ENCODE measurements at regions not wholly inside any gene's neighbourhood (a gene's known extent, or its start where the extent isn't known, plus 50 kb on each side); places are given as distances from the start of the nearest gene placed in this dataset.

DNA sequence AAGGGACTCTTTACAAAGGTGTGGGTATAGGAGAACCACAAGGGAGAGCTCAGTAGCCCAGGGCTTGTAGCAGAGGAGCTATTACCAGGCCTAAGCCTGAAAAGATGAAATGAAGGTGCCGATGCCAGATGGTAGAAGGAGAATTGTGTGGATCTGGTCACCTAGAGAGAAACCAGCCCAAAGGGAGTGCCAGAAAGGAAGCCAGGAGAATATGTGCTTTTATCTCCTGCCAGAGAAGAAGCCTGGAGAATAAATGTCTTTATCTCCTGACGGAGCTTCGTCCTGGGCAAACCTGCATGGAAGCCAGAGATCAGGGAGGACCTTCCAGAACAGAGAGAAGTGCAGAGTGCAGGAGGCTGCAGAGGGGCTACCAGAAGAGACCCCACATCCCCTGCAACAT lies 142.6 kb downstream of the MED10 start:
- FAIRE-seq, result no peak

DNA sequence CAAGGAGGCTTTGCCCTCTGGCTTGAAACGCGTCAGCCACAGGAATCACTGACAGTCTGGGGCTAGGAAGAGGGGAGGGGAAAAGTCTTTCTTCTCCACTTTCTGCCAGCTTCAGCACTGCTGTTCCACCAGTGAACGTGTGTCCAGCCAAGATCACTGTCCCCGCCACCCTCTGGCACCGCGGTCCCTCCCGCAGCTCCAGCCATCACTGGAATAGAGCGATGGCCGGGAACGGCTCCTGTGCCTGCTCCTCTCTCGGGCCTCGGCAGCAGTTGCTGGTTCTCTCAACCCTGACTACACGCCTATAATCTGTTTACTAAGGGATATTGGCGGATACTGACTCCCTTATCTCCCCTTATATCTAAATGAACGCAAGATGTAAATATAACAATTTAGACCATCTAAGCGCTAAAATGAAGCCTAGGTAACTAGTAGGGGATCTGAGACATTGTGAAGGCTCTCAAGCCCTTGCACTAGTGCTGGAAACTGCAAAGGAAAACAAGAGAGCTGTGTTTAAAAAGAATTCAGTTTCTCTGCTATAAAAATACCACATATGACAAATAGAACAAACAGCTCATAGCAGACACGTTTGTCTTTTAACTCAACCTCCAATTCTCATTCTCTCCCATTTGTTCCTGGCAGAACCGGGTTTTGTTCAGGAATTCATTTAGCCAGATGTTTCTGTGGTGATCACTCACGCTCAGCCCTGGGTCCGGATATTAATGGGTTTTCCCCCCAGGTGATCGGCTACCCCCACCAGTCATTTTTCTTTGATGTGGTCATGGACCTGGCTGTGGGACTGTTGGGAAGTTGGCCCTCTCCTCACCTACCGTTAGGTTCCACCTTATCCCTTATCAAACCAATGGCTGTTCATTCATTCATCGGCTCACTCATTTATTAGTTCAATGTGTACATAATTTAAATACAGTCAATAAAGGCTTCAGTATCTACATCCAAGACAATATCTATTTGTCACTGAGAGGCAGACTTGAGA lies 149.8 kb downstream of the MED10 start:
- no peak for FAIRE-seq

DNA sequence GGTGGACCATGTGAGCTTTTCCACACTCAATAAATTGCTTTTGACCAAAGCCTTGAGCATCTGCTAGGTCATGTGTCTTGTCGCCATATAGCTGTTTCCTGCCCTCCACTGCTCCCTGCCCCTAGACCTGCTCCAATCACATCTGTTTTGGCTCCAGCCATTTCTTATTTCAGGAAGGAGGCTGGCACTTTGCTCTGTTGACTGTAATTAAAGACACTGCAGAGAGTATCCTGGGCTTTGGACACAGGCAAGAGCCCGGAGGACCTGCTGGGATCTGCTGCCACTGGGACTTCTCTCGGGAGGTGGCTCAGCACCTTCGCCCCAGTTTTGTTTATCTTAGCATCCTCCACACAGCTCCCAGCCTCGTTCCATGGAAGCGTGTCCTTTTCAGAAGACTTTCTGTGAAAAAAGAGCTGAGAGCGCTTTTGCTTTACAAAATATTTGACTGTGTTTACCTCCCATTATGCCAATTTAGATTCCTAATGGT lies 153.2 kb downstream of the MED10 start:
- no peak for FAIRE-seq

DNA sequence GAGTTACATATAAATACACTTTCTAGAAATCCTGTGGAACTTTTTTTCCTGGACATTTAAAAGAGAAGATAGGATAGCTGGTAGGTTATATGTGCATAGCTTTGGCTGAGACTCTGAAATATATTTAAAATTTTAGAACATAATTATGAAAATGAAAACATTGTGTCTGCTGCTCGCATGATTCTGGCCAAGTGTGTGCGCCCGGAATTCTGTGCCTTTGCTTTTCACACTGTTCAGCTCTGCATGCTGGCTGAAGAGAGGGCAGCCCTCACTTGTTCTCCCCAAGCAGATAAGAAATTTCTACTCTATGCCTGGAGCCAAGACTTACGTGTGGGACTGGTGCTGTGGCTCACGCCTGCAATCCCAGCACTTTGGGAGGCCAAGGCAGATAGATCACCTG lies 153.9 kb downstream of the MED10 start:
- no peak for FAIRE-seq

DNA sequence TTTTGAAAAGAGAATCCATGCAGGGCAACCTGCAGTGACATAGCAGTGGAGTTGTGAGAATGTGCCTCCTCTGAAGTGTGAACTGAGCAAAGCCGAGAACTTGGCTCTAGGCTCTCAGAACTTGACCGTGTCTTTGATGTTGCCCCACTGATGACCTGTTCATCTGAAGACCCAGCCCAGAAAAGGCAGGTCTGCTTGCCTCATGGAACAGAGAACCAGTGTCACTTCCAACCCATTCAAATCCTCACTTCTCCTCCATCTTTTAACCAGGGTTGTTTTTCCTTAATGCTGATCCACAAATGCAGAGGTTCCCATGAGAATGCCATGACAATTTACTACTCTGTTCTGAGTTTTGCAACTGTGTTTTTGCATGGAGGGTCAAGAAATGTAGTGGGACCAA lies 155.4 kb downstream of the MED10 start:
- no peak for FAIRE-seq

DNA sequence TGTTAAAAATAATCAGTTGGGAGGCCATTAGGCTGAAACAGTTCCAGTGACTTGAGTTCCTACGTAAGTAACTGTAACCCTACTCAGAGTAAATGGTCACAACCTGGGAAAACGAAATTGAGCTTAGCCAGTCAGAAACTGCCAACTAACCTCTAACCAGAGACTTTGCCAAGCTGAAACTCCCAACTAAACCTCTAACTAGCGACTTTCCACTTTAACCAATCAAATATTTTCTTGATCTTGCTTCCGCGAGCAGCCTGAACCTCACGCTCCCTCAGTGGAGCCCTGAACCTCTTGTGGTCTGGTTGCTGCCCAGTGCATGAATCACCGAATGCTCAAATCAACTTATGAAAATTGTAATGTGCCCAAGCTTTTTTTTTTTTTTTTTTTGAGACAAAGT lies 156.2 kb downstream of the MED10 start:
- no peak for FAIRE-seq

DNA sequence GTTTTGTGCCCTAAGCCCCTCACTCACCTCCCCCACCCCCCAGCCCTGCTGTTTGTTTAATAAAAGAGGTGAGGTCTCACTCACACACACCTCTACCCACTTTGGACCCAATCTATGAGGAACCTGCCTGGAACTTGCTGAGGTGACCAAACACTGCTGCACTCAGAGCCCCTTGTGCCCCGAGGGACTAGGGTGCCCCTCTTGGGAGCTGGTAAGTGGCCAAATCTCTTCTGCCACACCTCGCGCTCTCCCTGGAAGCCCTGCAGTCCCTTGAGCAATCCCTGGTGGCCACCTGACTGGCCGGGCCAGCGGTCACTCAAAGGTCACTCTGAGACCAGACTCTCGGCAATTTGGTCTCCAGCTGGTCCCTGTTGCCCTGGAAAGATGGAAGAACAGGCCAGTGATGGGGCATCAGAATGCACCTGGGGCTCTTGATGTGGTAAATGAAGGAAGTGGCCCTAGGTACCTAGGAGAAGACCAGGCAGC lies 157.2 kb downstream of the MED10 start:
- no peak for FAIRE-seq

DNA sequence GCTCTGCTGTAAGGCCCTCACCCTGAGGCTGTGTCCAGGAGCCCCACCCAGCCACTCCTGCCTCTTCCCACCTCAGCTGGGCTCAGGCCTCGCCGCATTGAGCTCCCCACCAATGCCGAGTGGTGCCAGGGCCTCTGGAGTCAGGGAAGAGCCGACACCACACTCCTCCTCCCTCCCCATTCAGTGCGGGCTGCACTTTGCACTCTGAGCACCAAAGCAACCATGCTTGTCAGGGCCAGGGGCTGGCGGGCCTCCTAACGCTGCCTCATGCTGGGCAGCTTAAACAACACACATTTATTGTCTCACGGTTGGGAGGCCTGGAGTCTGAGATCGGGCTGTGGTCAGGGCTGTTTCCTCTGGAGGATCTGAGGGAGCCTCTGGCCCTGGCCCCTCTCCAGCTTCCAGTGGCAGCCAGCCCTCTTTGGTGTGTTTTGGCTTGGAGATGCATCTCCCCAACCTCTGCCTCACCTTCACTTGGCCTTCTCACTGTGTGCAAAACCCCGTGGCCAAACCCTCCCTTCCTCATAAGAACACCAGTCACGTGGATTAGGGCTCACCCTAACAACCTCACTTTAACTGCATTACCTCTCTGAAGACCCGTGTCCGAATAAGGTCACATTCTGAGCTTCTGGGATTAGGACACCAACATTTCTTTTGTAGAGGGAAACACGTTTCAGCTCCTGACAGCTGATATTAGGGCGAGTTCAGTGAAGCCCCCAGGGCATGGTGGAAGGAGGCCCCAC lies 157.8 kb downstream of the MED10 start:
- no peak for FAIRE-seq

DNA sequence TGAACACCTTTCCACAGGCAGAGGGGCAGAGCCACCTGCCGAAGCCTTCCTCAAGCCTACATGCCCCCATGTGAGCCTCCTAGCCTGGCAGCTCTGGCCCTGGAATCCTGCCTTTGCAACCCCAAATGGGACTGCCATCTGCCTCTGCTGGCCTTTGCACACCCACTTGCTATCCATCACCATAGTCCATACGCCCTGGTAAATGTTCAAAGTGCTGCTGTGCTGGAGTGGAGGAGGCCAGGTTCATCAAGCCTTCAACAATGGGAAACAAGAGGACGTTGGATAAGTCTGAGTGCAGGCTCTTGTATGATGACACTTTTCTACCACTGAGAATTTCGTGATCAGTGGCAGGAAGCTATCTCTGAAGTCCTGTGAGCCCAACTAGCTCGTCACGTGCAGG lies 159.8 kb downstream of the MED10 start:
- FAIRE-seq, result no peak

DNA sequence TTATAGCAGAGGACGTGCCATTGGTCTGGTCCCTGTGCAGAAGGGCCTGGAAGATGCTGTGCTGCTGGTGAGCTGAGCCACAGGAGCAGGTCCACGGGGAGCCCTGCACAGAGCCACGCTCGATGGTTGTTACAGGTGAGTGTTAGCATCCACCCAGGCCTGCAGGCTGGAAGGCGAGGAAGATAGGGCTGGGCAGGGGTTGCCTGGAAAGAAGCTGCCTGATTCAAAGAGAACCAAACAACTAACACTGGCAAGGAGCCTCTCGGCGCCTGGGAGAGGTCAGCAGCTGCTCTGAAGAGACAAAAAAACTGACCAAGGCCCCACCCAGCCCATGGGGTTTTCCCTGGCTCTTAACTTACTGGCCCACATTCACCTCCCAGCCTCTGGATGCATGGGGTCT lies 160.2 kb downstream of the MED10 start:
- no peak for FAIRE-seq

DNA sequence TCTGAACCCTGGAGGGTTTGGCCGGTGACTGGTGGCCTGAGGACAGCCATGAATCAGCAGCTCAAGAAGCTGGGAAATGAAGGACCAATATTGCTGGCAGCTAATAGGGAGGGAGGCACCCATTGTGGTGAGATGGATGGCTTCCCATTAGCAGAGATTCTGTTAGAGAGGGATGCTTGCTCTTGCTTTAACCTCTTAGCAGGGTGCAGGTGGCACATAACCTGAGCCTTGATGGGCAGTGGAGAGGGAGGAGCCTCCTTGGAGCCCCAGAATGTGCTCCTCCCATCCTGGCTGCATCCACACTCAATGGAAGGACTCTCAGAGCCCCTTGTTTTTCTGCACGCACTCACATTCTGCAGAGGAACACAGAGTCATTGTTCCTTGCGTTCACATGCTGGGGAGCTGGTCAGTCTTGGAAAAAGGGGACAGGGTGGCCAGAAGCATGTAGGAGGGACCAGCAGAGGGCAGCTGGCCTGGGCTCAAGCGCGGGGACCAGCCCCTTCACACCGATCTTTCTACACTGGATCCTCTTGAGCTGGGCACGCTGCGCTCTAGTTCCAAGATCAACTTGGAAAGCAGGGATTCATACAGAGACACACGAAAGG lies 161.8 kb downstream of the MED10 start:
- no peak for FAIRE-seq

DNA sequence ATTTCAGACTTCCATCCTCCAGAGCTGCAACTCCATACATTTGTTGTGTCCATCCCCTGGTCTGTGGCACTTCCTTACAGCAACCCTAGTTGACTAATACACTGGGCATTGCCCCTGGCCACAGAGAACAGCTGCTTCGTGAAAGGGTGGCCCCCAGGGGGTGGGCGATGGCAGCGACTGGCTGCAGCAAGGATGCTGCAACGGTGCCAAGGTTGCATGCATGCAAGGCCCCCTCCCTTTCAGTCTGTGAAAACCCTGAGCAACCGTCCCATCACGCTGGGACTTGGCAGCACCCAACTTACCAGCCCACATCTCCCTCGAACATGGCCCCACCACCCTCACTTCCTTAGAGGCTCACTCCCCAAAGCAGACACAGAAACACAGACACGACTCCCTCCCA lies 162.5 kb downstream of the MED10 start:
- FAIRE-seq, result no peak

DNA sequence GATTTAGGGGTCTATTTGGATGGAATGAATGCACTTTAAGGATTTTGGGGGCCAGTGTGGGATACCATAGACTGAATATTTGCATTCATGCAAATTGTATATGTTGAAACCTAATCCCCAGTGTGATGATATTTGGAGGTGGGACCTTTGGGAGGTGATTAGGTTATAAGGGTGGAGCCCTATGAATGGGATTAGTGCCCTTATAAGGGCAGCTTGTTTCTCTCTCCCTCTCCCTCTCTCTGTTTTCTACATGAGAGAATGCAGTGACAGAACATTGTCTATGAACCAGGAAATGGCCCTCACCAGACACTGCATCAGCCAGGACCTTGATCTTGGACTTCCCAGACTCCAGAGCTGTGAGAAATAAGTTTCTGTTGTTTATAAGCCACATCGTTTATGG lies 166.1 kb downstream of the MED10 start:
- FAIRE-seq, result no peak

DNA sequence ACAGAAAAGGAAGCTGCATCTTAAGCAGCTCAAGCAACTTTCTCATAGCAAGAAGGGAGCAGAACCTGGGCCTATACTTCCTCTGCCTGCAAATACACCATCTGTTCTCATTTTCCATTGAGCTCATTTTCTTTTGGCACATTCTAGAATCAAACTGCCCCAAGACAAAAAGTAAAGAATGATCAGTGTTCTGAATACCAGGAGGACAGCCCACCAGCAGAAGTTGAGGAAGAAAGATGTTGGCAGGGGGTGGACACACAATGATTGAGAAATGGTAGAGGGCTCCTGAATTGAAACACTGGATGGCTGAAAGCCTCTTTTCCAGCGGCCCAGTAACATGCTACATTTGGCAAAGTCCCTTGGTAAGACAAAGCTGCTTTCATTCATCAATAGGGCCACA lies 171.8 kb downstream of the MED10 start:
- FAIRE-seq, result no peak

DNA sequence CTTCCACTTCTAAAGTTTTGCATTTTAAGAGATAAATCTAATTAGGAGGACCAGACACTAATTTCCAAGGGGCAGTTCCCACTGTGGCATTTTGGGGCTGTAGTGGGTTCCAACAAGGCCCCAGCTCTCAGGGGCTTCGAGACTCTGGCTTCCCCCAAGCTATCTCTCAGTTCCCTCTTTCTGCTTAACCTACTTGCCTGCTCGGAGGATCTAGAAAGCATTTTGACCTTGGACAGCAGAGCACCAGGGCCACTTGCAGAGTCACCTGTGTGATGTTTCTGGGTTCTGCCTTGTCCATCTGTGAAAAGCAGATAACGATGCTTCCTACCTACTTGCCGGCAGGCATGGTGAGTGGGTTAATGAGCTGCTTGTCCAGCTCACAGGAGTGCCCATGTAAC lies 175.4 kb downstream of the MED10 start:
- FAIRE-seq, result no peak

DNA sequence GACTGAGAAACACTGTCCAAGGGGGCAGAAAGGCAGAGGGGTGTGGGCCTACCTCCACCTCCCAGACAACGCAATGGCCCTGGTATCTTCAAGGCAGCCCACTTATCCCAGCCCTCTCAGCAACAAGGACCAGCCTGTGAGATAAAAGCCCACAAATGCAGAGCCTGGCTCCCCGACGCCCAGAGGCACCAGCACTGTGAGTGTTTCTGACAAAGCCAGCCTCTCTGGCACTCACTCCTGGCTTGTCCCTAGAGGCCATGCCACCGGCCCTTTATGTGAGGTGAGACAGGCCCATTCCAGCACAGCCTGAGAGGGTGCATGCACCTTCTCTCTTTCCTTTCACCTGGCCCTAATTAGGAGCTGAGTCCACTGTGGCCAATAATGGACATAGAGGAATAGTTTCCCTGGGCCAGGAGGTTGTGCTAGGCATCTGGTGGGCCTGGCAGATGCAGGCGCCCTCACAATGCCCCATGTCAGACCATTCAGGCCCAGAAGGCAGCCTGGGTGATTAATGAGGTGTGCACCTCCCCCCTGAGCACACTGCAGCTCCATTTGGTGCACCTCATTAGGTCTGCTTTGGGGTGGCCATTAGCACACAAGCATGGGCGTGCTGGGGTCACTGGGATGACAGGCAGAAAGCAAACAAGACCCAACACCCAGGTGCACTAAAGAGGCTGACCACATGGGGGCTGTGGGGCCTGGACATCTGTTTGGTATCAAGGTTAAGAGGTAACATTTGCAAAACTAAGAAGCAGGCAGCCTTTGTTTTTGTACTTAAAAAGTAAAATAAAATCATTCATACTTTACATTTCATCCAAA lies 176.0 kb downstream of the MED10 start:
- FAIRE-seq, result no peak

DNA sequence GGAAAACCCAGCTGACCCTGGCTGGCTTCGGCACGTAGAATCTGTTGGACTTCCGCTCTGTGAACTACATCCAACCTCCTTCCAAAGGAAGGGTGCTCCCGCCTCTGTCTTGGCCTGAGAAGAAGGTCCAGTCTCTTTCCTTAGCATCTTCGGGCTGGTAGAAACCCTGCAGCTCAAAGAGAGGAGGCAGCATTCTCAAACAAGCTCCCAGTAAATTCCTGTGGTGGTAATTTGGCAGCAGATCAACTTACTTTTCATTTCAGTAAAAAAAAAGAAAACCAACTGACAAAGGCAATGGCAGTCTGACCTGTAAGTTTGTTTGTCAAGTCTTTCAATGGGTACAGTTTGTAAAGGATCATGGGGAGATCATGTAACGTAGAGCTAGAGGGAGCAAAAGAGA lies 176.7 kb downstream of the MED10 start:
- no peak for FAIRE-seq

DNA sequence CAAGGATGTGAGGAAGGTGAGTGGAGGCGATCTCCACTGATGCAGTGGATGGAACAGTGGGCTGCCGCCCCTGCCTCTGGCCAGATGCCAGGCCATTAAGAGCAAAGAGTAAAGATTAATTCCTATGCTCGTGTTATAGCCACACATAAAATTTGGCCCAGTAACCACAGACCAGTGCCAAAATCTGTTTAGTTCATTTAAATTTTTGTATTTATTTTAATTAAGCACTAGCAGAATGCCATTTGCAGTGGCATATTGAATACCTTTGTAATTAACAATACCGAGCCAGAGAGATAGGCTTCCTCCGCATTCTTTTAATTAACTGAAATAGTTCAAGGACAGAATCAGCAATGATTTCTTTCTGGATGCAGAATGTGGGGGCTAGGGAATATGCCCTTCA lies 179.8 kb downstream of the MED10 start:
- no peak for FAIRE-seq

DNA sequence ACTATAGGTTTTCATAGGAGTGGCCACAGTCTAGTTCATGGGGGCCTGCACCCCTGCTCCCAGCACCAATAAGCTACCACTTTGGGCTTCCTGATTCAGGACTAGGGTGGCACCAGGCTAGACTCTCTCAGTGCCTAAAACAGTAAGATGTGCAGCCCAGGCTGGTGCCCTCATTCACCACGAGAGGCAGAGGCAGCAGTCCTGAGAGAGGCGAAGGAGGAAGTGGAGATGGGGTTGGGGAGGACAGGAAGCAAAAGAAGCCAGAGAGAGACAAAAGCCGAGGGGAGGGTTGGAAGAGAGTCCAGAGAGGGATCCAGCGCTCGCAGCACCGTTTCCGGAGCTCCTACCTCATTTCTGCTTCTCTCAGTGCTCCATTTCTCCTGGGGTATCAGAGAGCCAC lies 180.9 kb downstream of the MED10 start:
- FAIRE-seq, result no peak

DNA sequence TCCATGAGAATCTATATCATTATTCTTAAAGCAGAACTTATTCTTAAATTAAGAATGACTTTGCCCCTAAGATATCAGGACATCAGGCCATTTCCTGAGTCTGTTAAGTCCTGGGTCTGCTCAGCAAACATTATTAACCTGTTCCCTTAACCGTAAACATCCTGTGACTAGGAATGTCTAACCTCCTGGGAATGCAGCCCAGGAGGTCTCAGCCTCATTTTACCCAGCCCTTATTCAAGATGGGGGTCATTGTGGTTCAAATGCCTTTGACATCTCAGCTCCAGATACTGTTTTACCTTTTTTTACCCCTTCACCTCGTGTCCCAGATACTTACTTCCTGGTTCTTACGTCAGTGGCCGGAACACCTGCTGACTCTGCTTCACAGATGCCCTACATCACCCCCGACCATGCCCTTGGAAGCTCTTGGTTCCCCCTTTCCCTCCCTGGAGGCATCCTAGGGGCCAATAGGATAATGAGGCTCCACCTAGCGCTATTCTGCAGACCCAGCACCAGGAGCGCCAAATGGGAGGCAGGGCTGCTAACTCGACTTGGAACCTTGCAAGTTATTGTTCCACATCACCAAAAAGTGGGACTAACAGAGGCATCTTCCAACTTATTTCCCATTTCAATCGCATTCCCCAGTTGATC lies 182.5 kb downstream of the MED10 start:
- FAIRE-seq, result no peak

DNA sequence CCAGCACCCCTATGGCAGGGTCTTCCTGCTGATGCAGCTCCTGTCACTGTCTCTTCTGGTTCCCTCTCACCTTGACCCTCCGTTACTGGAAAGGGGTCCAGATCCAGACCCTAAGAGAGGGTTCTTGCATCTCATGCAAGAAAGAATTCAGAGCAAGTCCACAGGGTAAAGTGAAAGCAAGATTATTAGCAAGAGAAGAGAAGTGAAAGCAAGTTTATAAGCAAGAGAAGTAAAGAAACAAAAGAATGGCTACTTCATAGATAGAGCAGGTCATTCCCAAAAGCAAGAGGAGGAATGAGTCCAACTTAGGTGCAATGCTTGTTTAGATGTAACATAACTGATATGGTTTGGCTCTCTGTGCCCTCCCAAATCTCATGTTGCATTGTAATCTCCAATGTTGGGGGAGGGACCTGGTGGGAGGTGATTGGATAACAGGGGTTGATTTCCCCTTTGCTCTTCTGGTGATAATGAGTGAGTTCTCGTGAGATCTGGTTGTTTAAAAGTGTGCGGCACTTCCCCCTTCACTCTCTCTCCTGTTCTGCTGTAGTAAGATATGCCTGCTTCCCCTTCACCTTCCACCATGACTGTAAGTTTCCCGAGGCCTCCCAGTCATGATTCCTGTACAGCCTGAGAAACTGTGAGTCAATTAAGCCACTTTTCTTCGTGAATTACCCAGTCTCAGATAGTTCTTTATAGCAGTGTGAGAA lies 183.3 kb downstream of the MED10 start:
- no peak for FAIRE-seq
